Activated T-cell treated with anti-CD3 and anti-CD28 coated beads, Interleukin-2, amount 50 U/mL, for 48 hours (primary cell): ENCODE measurements at regions not wholly inside any gene's neighbourhood (a gene's known extent, or its start where the extent isn't known, plus 50 kb on each side); places are given as distances from the start of the nearest gene placed in this dataset.

ENCODE experiments used
- DNase-seq, 2 experiments: peaks; one replicate each; pipeline ENCODE4 v3.0.0-alpha.2; 2020

- DNase-seq = no peak
These were observed 64.8 kb downstream of the PDCL3 start for GRCh38 chr2:100627330-100628300.

DNA sequence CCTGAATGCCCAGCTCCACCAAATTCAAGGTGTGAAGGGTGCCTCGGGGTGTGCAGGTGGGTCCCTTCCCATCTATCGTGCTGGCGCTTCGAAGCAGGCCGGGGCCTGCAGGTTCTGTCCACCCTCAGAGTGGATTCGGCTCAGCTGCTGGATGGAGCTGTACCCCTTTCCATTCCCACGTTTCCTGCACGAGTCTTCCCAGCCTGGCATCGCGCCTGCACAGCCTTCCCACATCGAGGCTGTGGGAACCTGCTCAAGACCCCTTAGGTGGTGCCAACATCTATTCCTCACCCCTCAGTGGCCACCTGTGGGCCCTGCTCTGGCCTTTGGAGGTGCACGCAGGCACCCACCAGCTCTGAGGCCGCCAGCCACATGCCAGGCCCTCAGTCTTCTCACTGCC, 65.7 kb downstream of the PDCL3 start:
- DNase-seq = no peak

- DNase-seq = no peak
These were observed 66.5 kb downstream of the PDCL3 start for GRCh38 chr2:100629309-100629708.

GRCh38 chr2:100630473-100630977, 67.7 kb downstream of the PDCL3 start:
- DNase-seq = peak; percentile 36 to 39

GRCh38 chr2:100632037-100632436, 69.2 kb downstream of the PDCL3 start:
- no peak for DNase-seq

GRCh38 chr2:100632759-100633158, 70.0 kb downstream of the PDCL3 start:
- no peak for DNase-seq

DNA sequence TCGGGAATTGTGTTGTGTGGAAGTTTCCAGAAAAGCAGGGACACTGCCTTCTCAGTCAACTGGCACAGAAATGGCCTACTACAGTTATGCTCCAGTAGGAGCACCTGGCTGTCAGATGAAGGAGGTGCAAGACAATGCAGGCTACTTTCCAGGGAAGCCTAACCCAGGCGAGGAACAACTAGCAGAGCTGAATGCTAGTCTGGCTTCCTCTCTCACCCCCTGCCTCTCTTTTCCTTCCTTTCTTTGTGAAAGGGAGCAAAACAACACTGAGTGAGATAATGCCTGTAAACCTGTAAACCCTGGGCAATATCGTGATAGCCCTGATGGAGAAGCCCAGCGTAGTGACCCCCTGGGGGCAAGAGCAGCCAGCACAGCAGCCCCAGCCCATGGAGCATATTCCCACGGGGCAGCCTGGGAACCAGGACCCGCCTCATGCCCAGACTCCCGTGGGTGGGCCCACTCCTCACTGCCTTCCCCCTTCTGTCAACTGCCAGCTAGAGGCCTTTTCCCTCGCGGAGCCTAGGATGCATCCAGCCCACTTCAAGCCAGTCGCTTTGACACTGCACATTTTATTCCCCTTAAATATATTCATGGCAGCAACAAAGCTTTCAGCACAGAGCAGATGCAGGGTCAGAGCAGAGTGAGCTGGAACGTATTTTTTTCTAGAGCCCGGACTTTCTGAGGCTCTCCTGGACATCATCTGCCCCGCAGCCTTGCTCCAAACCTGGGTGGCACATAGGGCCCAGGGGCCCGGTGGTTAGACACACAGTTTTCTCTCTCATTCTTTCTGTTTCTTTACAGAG, 77.0 kb downstream of the PDCL3 start:
- DNase-seq = no peak

DNA sequence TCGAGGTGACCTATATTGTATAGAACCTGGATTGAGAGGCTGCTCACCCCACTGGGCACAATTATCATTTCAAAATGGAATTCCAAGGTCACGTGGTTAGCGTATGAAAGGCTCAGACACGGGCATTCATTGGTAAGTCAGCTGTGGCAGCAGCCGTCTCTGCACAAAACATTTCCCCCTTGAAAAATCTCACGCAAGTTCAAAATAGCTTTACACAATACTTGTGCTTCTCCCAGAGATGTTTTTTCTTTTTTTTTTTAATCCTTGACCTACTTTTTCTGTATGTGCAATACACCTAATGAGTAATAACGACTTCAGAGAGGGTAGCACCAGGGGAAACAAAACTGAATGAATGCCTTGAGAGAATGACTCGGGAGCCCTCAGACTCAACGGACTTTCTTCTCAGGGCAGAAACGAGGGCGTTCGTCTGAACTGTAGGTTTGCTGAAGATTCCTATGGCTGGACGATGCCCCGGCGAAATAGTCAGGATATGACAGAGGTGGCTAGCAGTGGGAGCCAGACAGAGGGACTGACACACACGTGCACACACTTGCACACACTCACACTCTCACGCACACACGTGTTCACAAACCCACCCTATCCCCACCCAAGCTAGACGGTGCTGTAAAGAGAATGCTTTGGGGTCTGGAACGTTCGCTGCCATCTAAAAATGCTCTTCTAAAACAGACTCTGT, 77.8 kb downstream of the PDCL3 start:
- DNase-seq = no peak

DNA sequence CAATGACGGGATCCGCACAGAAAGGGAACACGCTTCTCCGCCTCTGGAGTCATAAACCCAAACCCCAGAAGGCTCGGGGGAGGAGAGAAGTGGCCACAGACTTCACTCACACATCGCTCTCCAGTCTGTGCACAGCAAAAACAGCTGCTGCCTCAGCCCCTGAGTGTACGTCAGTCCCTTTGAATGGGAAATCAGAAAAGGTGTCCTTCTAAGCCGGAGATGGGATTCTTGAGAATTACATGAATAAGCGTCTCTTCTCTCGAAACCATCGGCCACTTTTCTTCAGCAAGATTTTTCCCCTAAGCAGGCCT, 78.3 kb downstream of the PDCL3 start:
- no peak for DNase-seq

DNA sequence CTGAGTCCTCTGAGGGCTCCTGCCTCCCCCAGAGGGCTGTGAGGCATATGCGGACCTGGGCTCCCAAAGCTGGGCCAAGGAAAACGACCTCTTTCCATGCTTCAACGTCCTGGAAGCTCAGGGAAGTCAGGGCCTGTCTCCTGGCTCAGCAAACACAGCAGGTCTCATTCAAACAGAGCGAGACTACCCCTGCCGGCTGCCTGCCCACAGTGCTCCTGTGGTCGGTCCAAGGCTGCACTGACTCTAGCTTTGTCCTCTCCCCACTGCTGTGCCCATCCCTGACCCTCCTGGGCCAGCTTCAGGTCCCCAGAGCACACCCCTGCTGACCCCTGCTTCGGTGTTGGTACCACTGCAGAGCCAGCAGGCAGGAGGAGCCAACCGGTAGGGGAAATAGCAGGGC, 79.6 kb downstream of the PDCL3 start:
- DNase-seq = no peak

DNA sequence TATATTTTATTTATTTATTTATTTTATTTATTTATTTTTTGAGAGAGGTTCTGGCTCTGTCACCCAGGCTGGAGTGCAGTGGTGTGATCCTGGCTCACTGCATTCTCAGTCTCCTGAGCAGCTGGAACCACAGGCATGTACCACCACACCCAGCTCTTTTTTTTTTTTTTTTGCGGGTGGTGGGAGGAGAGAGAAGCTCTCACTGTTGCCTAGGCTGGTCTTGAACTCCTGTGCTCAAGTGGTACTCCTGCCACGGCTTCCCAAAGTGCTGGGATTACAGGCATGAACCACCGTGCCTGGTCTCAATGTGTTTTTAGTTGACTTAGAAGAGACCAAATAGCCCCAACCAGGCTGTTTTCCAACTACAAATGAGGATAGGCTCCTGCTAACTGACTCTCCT, 80.7 kb downstream of the PDCL3 start:
- DNase-seq = no peak

DNA sequence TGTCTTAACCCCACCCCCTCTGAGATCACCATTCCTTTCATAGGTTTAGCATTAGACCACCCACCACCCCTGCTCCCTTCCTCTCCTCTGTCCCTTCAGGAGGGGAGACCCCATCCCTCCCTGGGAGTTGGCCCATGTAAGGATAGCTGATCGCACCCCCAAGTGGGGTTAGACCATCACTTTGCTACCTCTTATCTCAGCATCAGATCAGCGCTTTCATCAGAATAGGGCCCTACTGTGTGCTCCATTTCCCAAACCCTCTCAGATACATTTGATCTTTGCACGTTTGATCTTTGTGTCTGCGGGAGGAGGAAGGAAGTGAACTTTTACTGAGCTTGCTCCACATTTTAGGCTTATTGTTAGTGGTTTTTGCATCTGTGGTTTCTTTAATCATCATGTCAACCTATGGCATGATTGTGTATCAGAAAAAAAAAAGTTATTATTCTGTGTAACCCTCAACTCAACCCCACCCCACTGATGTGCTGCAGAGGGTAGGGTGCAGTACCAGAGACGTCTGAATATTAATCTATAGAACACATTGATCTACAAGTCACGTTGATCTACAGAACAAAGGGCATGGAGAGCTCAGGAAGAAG, 81.2 kb downstream of the PDCL3 start:
- no peak for DNase-seq

- DNase-seq = no peak
These were observed 83.1 kb downstream of the PDCL3 start for GRCh38 chr2:100645695-100646429.

DNA sequence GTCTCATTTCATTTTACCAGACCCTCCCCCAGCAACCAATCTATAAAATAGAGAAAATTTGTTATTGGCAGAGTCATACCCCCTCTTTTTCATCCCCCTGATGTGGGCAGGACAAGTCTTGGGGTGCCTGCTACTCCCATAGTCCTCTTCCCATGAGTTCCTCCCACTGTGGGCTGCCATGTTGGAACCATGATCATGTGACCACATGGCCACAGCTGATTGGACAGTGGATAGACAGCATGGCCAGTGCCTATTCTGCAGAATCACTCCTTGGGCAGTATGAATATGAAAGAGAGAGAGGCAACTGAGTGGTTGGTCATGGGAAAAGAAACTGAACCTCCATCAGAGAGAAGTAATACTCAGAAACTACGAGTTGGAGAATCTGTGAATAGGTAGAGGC, 84.9 kb downstream of the PDCL3 start:
- no peak for DNase-seq

- no peak for DNase-seq
These were observed 87.4 kb downstream of the PDCL3 start for GRCh38 chr2:100650151-100650550.

- peak in 1 of 2 experiments; percentile 33 for DNase-seq
These were observed 90.7 kb downstream of the PDCL3 start for GRCh38 chr2:100653449-100654035.

DNA sequence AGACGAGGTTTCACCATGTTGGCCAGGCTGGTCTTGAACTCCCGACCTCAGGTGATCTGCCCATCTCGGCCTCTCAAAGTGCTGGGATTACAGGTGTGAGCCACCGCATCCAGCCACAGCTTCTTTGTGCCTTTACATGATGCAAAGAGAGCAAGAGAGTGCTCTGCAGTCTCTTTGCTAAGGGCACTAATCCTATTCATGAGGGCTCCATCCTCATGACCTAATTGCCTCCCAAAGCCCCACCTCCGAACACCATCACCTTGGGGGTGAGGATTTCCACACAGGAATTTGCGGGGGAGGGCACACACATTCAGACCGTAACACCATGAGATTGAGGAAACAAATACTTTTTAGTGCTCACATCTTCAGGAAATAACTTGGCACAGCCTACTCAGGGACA, 91.8 kb downstream of the PDCL3 start:
- no peak for DNase-seq

- no peak for DNase-seq
These were observed 92.7 kb downstream of the PDCL3 start for GRCh38 chr2:100655446-100655845.

GRCh38 chr2:100655936-100656534, 93.2 kb downstream of the PDCL3 start:
- no peak for DNase-seq

GRCh38 chr2:100658017-100658416, 95.2 kb downstream of the PDCL3 start:
- no peak for DNase-seq

- DNase-seq = no peak
These were observed 98.2 kb downstream of the PDCL3 start for GRCh38 chr2:100660851-100661584.
